ENCODE measurements at regions not wholly inside any gene's neighbourhood (a gene's known extent, or its start where the extent isn't known, plus 50 kb on each side); places are given as distances from the start of the nearest gene placed in this dataset.

- CTCF ChIA-PET (ENCODE audit: unreplicated experiment) = no interaction called here
Observed at GRCh38 chr6:99183066-99183465, 166.4 kb downstream of the FAXC start.

GRCh38 chr6:99181174-99181573, 168.3 kb downstream of the FAXC start:
- ChIA-PET CTCF (ENCODE audit: unreplicated experiment) (no interaction called here), POLR2A (no interaction called here)
- BruUV-seq (replicated peaks) = no TSS peak

More at GRCh38 chr6:99183066-99183465, 166.4 kb downstream of the FAXC start:
- BruUV-seq (replicated peaks) = no TSS peak
- H3K9me3 ChIP-seq (ENCODE audit: low read length) = peaks cover 7% of the 10 kb centered on the region; the same call in 1 of the 2 replicates
- no peaks in the 10 kb centered on the region for H3K9me2 ChIP-seq (ENCODE audit: insufficient read depth, low read length)
- no peak for DNase-seq (ENCODE audit: low spot score)
- no peak overlapping the region for H3K4me3 ChIP-seq (ENCODE audit: low read depth, low read length, poor library complexity, severe bottlenecking)
- TF ChIP-seq EZH2phosphoT487 (IDR thresholded peaks at IDR 0.05; ENCODE audit: borderline replicate concordance, low read depth, low read length) = no peak
- TF ChIP-seq, protein P1, sequence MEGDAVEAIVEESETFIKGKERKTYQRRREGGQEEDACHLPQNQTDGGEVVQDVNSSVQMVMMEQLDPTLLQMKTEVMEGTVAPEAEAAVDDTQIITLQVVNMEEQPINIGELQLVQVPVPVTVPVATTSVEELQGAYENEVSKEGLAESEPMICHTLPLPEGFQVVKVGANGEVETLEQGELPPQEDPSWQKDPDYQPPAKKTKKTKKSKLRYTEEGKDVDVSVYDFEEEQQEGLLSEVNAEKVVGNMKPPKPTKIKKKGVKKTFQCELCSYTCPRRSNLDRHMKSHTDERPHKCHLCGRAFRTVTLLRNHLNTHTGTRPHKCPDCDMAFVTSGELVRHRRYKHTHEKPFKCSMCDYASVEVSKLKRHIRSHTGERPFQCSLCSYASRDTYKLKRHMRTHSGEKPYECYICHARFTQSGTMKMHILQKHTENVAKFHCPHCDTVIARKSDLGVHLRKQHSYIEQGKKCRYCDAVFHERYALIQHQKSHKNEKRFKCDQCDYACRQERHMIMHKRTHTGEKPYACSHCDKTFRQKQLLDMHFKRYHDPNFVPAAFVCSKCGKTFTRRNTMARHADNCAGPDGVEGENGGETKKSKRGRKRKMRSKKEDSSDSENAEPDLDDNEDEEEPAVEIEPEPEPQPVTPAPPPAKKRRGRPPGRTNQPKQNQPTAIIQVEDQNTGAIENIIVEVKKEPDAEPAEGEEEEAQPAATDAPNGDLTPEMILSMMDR (conservative IDR thresholded peaks at IDR 0.05; ENCODE audit: low read length) = no peak
- no peak overlapping the region for H3K4me2 ChIP-seq (ENCODE audit: low read length)
- no peaks in the 10 kb centered on the region for H3K36me3 ChIP-seq (ENCODE audit: insufficient read depth, low read length)
- no peak overlapping the region for H3K27ac ChIP-seq (ENCODE audit: low read depth, low read length, poor library complexity, severe bottlenecking)
- H3K79me2 ChIP-seq (ENCODE audit: insufficient read depth, low read depth, low read length) = no peaks in the 10 kb centered on the region
- H3K4me1 ChIP-seq (ENCODE audit: insufficient read depth, low read length, poor library complexity, severe bottlenecking) = no peaks in the 10 kb centered on the region
- H4K20me1 ChIP-seq (ENCODE audit: insufficient read depth, low read length) = no peaks in the 10 kb centered on the region
- no peak overlapping the region for H2AFZ ChIP-seq (ENCODE audit: low read length)
- intact Hi-C loops (cut with micrococcal nuclease; ENCODE audit: unreplicated experiment) = no loop called here
- POLR2A ChIA-PET = interaction anchor here (0.6 kb wide), 1 partner anchor 345 kb away, joined by 3 read pairs; no protein-coding TSS in a partner anchor

GRCh38 chr6:99178168-99178567, 171.3 kb downstream of the FAXC start:
- H3K27ac ChIP-seq (ENCODE audit: low read depth, low read length, poor library complexity, severe bottlenecking) = no peak overlapping the region
- no peaks in the 10 kb centered on the region for H3K36me3 ChIP-seq (ENCODE audit: insufficient read depth, low read length)
- no peak for DNase-seq (ENCODE audit: low spot score)
- H3K4me1 ChIP-seq (ENCODE audit: insufficient read depth, low read length, poor library complexity, severe bottlenecking) = no peaks in the 10 kb centered on the region
- intact Hi-C loops (cut with micrococcal nuclease; ENCODE audit: unreplicated experiment) = no loop called here
- H3K4me3 ChIP-seq (ENCODE audit: low read depth, low read length, poor library complexity, severe bottlenecking) = no peak overlapping the region
- no peak overlapping the region for H2AFZ ChIP-seq (ENCODE audit: low read length)
- ChIA-PET CTCF (ENCODE audit: unreplicated experiment) (no interaction called here), POLR2A (interaction anchor here (0.6 kb wide), 1 partner anchor 56 kb away, joined by 3 read pairs; no protein-coding TSS in a partner anchor)
- H3K9me3 ChIP-seq (ENCODE audit: low read length) = peaks cover 7% of the 10 kb centered on the region; the same call in 1 of the 2 replicates
- H3K9me2 ChIP-seq (ENCODE audit: insufficient read depth, low read length) = no peaks in the 10 kb centered on the region
- no peaks in the 10 kb centered on the region for H4K20me1 ChIP-seq (ENCODE audit: insufficient read depth, low read length)
- no peak for TF ChIP-seq EZH2phosphoT487 (IDR thresholded peaks at IDR 0.05; ENCODE audit: borderline replicate concordance, low read depth, low read length)
- TF ChIP-seq, protein P1 (conservative IDR thresholded peaks at IDR 0.05; ENCODE audit: low read length) = no peak
- no peaks in the 10 kb centered on the region for H3K79me2 ChIP-seq (ENCODE audit: insufficient read depth, low read depth, low read length)
- H3K4me2 ChIP-seq (ENCODE audit: low read length) = no peak overlapping the region
- no TSS peak for BruUV-seq (replicated peaks)

More at GRCh38 chr6:99181174-99181573, 168.3 kb downstream of the FAXC start:
- H3K9me3 ChIP-seq (ENCODE audit: low read length) = peaks cover 7% of the 10 kb centered on the region; the same call in 1 of the 2 replicates
- TF ChIP-seq EZH2phosphoT487 (IDR thresholded peaks at IDR 0.05; ENCODE audit: borderline replicate concordance, low read depth, low read length) = no peak
- TF ChIP-seq, protein P1 (conservative IDR thresholded peaks at IDR 0.05; ENCODE audit: low read length) = no peak
- H4K20me1 ChIP-seq (ENCODE audit: insufficient read depth, low read length) = no peaks in the 10 kb centered on the region
- H3K4me3 ChIP-seq (ENCODE audit: low read depth, low read length, poor library complexity, severe bottlenecking) = no peak overlapping the region
- H3K4me1 ChIP-seq (ENCODE audit: insufficient read depth, low read length, poor library complexity, severe bottlenecking) = no peaks in the 10 kb centered on the region
- H2AFZ ChIP-seq (ENCODE audit: low read length) = no peak overlapping the region
- H3K27ac ChIP-seq (ENCODE audit: low read depth, low read length, poor library complexity, severe bottlenecking) = no peak overlapping the region
- H3K4me2 ChIP-seq (ENCODE audit: low read length) = no peak overlapping the region
- H3K79me2 ChIP-seq (ENCODE audit: insufficient read depth, low read depth, low read length) = no peaks in the 10 kb centered on the region
- intact Hi-C loops (cut with micrococcal nuclease; ENCODE audit: unreplicated experiment) = no loop called here
- DNase-seq (ENCODE audit: low spot score) = no peak
- no peaks in the 10 kb centered on the region for H3K36me3 ChIP-seq (ENCODE audit: insufficient read depth, low read length)
- H3K9me2 ChIP-seq (ENCODE audit: insufficient read depth, low read length) = no peaks in the 10 kb centered on the region
